ENCODE measurements at regions not wholly inside any gene's neighbourhood (a gene's known extent, or its start where the extent isn't known, plus 50 kb on each side); places are given as distances from the start of the nearest gene placed in this dataset.

GRCh38 chr3:86618706-86619105 is 372.2 kb downstream of the VGLL3 start:
- TF ChIP-seq EZH2 (IDR thresholded peaks at IDR 0.05; ENCODE audit: insufficient read depth, poor library complexity, severe bottlenecking) = no peak
- TF ChIP-seq EZH2phosphoT487 (IDR thresholded peaks at IDR 0.05; ENCODE audit: insufficient read depth, low read depth) = no peak

All from GM23248 (cell line).